ENCODE measurements at regions not wholly inside any gene's neighbourhood (a gene's known extent, or its start where the extent isn't known, plus 50 kb on each side); places are given as distances from the start of the nearest gene placed in this dataset.

DNA sequence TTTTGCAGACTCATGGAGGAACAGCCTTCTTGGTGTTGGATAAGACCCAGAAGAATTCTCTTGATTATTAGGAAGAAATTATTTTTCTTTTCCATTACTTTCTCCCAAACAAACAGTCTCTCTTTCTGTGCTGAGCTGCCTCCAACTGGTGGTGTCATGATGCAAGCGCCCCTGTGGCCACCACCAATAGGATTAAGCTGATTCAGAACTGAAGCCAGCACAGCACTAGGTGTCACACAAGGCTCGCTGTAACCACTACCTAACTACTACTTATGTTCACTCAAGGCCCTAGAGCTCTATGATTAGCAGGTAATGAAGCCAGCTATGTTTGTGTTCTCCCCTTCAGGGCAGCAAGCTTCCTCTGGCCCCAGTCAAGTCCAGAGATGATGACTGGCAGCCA is 123.4 kb downstream of the HTR1B start:
- DNase-seq (ENCODE audit: low spot score), result no peak
- H3K27me3 ChIP-seq, result no peaks in the 10 kb centered on the region
- no peak overlapping the region for H2AFZ ChIP-seq
- H3K36me3 ChIP-seq (replicated peaks; ENCODE audit: insufficient read depth, low read depth), result no peaks in the 10 kb centered on the region
- no peaks in the 10 kb centered on the region for H3K9me3 ChIP-seq (ENCODE audit: low read depth)
- H3K27ac ChIP-seq, result no peak overlapping the region
- no peaks in the 10 kb centered on the region for H3K9me2 ChIP-seq (replicated peaks; ENCODE audit: insufficient read depth)
- TF ChIP-seq, protein P1, sequence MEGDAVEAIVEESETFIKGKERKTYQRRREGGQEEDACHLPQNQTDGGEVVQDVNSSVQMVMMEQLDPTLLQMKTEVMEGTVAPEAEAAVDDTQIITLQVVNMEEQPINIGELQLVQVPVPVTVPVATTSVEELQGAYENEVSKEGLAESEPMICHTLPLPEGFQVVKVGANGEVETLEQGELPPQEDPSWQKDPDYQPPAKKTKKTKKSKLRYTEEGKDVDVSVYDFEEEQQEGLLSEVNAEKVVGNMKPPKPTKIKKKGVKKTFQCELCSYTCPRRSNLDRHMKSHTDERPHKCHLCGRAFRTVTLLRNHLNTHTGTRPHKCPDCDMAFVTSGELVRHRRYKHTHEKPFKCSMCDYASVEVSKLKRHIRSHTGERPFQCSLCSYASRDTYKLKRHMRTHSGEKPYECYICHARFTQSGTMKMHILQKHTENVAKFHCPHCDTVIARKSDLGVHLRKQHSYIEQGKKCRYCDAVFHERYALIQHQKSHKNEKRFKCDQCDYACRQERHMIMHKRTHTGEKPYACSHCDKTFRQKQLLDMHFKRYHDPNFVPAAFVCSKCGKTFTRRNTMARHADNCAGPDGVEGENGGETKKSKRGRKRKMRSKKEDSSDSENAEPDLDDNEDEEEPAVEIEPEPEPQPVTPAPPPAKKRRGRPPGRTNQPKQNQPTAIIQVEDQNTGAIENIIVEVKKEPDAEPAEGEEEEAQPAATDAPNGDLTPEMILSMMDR (IDR thresholded peaks at IDR 0.05; ENCODE audit: poor library complexity), result no peak
- no peak for TF ChIP-seq EZH2 (IDR thresholded peaks at IDR 0.05; ENCODE audit: borderline replicate concordance)
- TF ChIP-seq EZH2phosphoT487 (IDR thresholded peaks at IDR 0.05; ENCODE audit: low read depth, severe bottlenecking, unreplicated experiment), result no peak
- H3K4me1 ChIP-seq (ENCODE audit: insufficient read depth), result no peaks in the 10 kb centered on the region
- no peaks in the 10 kb centered on the region for H4K20me1 ChIP-seq (ENCODE audit: insufficient read depth, poor library complexity, severe bottlenecking)
- no peaks in the 10 kb centered on the region for H3K79me2 ChIP-seq
- no peak overlapping the region for H3K4me3 ChIP-seq
- 87% methylated on average over 2 of the region's 2 CpGs for WGBS (ENCODE audit: low lambda C conversion rate, missing lambda C conversion rate)
- no peak overlapping the region for H3K4me2 ChIP-seq

DNA sequence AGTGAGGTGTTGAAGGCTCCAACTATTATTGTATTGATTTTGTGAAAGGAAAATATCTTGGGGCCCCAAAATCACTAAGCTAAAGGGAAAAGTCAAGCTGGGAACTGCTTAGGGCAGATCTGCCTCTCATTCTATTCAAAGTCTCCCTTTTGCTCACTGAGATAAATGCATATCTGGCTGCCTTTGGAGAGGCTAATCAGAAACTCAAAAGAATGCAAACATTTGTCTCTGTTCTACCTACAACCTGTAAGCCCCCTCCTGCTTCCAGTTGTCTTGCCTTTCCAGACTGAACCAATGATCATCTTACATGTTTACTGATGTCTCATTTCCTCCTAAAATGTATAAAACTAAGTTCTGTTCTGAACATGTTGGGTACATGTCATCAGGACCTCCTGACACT is 125.9 kb downstream of the HTR1B start:
- TF ChIP-seq, protein P1 (IDR thresholded peaks at IDR 0.05; ENCODE audit: poor library complexity), result no peak
- no peak for TF ChIP-seq EZH2phosphoT487 (IDR thresholded peaks at IDR 0.05; ENCODE audit: low read depth, severe bottlenecking, unreplicated experiment)
- no peak for TF ChIP-seq EZH2 (IDR thresholded peaks at IDR 0.05; ENCODE audit: borderline replicate concordance)
- Histone ChIP-seq H3K4me3 (no peak overlapping the region), H3K9me3 (ENCODE audit: low read depth) (no peaks in the 10 kb centered on the region), H3K4me2 (no peak overlapping the region), H3K36me3 (replicated peaks; ENCODE audit: insufficient read depth, low read depth) (no peaks in the 10 kb centered on the region), H3K9me2 (replicated peaks; ENCODE audit: insufficient read depth) (no peaks in the 10 kb centered on the region), H4K20me1 (ENCODE audit: insufficient read depth, poor library complexity, severe bottlenecking) (no peaks in the 10 kb centered on the region), H3K27ac (no peak overlapping the region), H3K4me1 (ENCODE audit: insufficient read depth) (no peaks in the 10 kb centered on the region), H3K27me3 (no peaks in the 10 kb centered on the region), H3K79me2 (no peaks in the 10 kb centered on the region), H2AFZ (no peak overlapping the region)
- DNase-seq (ENCODE audit: low spot score), result no peak

DNA sequence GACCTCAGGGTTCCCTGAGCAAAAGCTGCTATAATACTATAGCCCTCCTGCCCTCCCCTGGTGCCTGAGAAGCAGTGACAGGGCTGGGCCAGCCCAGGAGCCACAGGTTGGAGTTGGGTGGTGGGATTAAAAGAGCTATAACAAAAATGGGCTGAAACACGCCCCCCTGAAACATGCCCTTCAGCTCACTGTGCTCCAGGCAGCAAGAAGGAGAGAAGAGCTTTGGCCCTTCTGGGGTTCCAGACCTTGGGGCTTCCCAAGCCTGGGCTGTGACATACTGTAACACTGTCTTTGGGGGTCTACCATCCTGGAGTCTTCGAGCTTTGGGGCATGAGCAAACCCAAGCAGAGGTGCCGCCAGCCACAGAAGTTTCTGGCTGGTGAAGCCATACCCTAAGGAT is 129.2 kb downstream of the HTR1B start:
- no peak for DNase-seq (ENCODE audit: low spot score)
- WGBS (ENCODE audit: low lambda C conversion rate, missing lambda C conversion rate), result 88% methylated on average over 3 of the region's 3 CpGs
- TF ChIP-seq, protein P1 (IDR thresholded peaks at IDR 0.05; ENCODE audit: poor library complexity), result no peak
- TF ChIP-seq EZH2phosphoT487 (IDR thresholded peaks at IDR 0.05; ENCODE audit: low read depth, severe bottlenecking, unreplicated experiment) (no peak), EZH2 (IDR thresholded peaks at IDR 0.05; ENCODE audit: borderline replicate concordance) (no peak)
- Histone ChIP-seq H3K27me3 (no peaks in the 10 kb centered on the region), H3K4me1 (ENCODE audit: insufficient read depth) (no peaks in the 10 kb centered on the region), H3K9me2 (replicated peaks; ENCODE audit: insufficient read depth) (no peaks in the 10 kb centered on the region), H3K4me3 (no peak overlapping the region), H3K36me3 (replicated peaks; ENCODE audit: insufficient read depth, low read depth) (no peaks in the 10 kb centered on the region), H2AFZ (no peak overlapping the region), H4K20me1 (ENCODE audit: insufficient read depth, poor library complexity, severe bottlenecking) (no peaks in the 10 kb centered on the region), H3K27ac (no peak overlapping the region), H3K79me2 (no peaks in the 10 kb centered on the region), H3K9me3 (ENCODE audit: low read depth) (no peaks in the 10 kb centered on the region), H3K4me2 (no peak overlapping the region)

All from hepatocyte (in vitro differentiated cells).